RWPE1 (cell line): ENCODE measurements at regions not wholly inside any gene's neighbourhood (a gene's known extent, or its start where the extent isn't known, plus 50 kb on each side); places are given as distances from the start of the nearest gene placed in this dataset.

Source experiments
- CTCF ChIA-PET: fragments of 350-600 bp; sonication (Branson Sonifier 250); formaldehyde crosslinking; extraction: SDS; loops from one replicate; lab custom pipeline; 2021; lab: Yijun Ruan, JAX
- POLR2A ChIA-PET: fragments of 400-600 bp; formaldehyde crosslinking; extraction: SDS; loops from one replicate; lab custom pipeline; 2020; ENCODE audit warnings: antibody characterized with exemption; ENCODE audit not compliant: low non-redundant PET; lab: Yijun Ruan, JAX
- DNase-seq: peaks from one replicate; pipeline ENCODE4 v3.0.0; 2012; ENCODE audit warnings: low spot score
- H3K27ac ChIP-seq: fragments of 450-650 bp; 2 replicates; pipeline ENCODE4 v1.5.1; 2017
- TF ChIP-seq, protein P1 (sequence below): fragments of 450-650 bp; conservative IDR thresholded peaks from 2 replicates; pipeline ENCODE4 v1.5.1; 2017; ENCODE audit warnings: low read depth, mild to moderate bottlenecking

DNA sequence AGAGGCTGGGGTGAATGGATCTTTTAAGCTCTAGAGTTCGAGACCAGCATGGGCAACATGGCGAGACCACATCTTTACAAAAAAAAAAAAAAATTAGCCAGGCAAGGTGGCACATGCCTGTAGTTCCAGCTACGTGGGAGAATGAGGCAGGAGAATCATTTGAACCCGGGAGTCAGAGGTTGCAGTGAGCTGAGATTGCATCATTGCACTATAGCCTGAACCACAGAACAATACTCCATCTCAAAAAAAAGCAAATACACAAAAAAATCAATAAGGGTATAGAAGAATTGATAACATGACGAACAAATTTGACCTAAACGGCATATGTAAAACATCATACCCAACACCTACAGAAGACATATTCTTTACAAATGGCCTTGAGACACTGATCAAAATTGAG, 668.4 kb downstream of the MECOM start:
- ChIA-PET CTCF (interaction anchor here (0.6 to 0.7 kb wide), 3 partner anchors 276 to 1343 kb away, joined by 3 to 4 read pairs (median 3); no protein-coding TSS in a partner anchor), POLR2A (no interaction called here)
- no peak for DNase-seq
- TF ChIP-seq, protein P1, sequence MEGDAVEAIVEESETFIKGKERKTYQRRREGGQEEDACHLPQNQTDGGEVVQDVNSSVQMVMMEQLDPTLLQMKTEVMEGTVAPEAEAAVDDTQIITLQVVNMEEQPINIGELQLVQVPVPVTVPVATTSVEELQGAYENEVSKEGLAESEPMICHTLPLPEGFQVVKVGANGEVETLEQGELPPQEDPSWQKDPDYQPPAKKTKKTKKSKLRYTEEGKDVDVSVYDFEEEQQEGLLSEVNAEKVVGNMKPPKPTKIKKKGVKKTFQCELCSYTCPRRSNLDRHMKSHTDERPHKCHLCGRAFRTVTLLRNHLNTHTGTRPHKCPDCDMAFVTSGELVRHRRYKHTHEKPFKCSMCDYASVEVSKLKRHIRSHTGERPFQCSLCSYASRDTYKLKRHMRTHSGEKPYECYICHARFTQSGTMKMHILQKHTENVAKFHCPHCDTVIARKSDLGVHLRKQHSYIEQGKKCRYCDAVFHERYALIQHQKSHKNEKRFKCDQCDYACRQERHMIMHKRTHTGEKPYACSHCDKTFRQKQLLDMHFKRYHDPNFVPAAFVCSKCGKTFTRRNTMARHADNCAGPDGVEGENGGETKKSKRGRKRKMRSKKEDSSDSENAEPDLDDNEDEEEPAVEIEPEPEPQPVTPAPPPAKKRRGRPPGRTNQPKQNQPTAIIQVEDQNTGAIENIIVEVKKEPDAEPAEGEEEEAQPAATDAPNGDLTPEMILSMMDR = no peak
- no peak overlapping the region for H3K27ac ChIP-seq

GRCh38 chr3:168991803-168992202, 671.7 kb downstream of the MECOM start:
- ChIA-PET CTCF (interaction anchor here (0.6 kb wide), 1 partner anchor 361 kb away, joined by 3 read pairs; no protein-coding TSS in a partner anchor), POLR2A (no interaction called here)
- DNase-seq = no peak
- TF ChIP-seq, protein P1 = no peak
- no peak overlapping the region for H3K27ac ChIP-seq

DNA sequence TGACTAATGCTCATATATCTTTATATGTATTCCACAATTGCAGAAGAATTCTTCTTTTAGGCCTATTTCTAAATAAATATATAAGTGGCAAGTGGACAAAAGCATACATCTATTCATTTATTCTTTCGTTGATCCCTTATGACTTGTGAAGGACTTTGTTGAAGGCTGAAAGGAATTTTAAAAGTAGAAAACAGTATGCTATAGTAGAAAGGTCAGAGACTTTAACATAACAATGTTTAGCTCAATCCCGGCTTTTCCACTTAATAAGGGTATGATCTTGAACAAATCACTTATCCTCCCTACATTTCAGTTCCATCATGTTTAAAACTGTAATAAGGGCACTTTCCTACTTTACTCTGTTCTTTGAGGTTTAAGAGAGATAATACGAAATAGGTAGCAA, 672.9 kb downstream of the MECOM start:
- ChIA-PET CTCF (no interaction called here), POLR2A (no interaction called here)
- TF ChIP-seq, protein P1 = no peak
- DNase-seq = no peak
- H3K27ac ChIP-seq = no peak overlapping the region

- POLR2A ChIA-PET = no interaction called here
- DNase-seq = no peak
- TF ChIP-seq, protein P1 = no peak
- H3K27ac ChIP-seq = no peak overlapping the region
- CTCF ChIA-PET = interaction anchor here (0.8 kb wide), 1 partner anchor 188 kb away, joined by 3 read pairs; no protein-coding TSS in a partner anchor
Observed at GRCh38 chr3:168990134-168990533, 673.4 kb downstream of the MECOM start.

DNA sequence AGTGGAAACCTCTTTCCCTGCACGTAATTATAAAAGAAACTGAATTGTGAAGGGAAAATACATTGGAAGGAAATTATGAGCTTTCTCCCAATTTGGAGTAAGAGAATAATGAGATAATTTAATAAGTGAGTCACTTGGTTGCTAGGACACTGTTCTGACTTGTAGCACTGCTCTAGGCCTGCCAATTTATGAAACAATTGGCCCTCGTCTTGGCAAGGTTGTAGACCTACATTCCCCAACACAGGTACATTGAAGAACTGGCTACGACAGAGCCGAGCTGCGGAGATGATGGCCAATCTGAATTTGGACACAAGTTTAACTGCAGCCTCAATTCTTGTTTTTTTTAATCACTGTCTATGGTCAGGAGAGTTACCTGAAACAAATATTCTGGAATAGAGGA, 674.1 kb downstream of the MECOM start:
- peak; percentile 55 for DNase-seq
- no peak overlapping the region for H3K27ac ChIP-seq
- TF ChIP-seq, protein P1 = no peak
- ChIA-PET CTCF (interaction anchor here (0.8 kb wide), 1 partner anchor 189 kb away, joined by 3 read pairs; no protein-coding TSS in a partner anchor), POLR2A (no interaction called here)

DNA sequence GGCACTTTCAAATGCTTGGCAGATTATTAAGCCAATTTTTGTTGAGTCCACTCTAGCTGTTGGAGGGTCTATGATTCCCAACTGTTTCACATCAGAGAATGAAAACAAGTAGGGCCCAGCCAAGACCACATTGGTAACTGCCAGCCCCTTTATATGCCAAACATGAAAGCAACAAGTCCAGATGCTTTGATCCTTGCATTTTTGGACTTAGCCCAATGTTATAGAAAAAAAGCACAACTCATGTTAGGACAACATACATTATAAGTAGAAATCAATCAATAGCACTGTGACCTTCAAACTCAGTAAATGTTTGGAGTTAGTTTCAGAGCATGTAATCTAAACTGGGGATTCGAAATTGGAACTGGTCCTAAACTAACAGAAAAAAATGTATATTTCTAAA, 674.7 kb downstream of the MECOM start:
- DNase-seq = no peak
- CTCF ChIA-PET = no interaction called here
- TF ChIP-seq, protein P1 = no peak
- H3K27ac ChIP-seq = no peak overlapping the region
- POLR2A ChIA-PET = no interaction called here
